SK-N-MC (cell line): ENCODE measurements at regions not wholly inside any gene's neighbourhood (a gene's known extent, or its start where the extent isn't known, plus 50 kb on each side); places are given as distances from the start of the nearest gene placed in this dataset.

Experiments used
- DNase-seq: peaks from one replicate; pipeline ENCODE4 v3.0.0-alpha.2; 2011; ENCODE audit warnings: low read depth, low spot score
- H3K27ac ChIP-seq: fragments of 200-600 bp; sonication (generic); 2 replicates; pipeline ENCODE4 v1.5.1; 2016; ENCODE audit warnings: mixed run types
- H3K36me3 ChIP-seq: fragments of 200-600 bp; sonication (generic); 2 replicates; pipeline ENCODE4 v1.6.1; 2017; ENCODE audit warnings: antibody characterized with exemption, low read length, mixed read lengths; ENCODE audit not compliant: insufficient read depth
- H3K4me3 ChIP-seq: fragments of 200-600 bp; sonication (generic); 2 replicates; pipeline ENCODE4 v1.5.1; 2016
- H3K9ac ChIP-seq: fragments of 200-600 bp; sonication (generic); 2 replicates; pipeline ENCODE4 v1.8.0; 2017; ENCODE audit warnings: mixed run types, mixed read lengths; ENCODE audit not compliant: insufficient read length
- H3K9me3 ChIP-seq: fragments of 200-600 bp; sonication (generic); 2 replicates; pipeline ENCODE4 v1.6.1; 2017; ENCODE audit warnings: low read depth, mild to moderate bottlenecking, antibody characterized with exemption, low read length, moderate library complexity, mixed read lengths
- EZH2 ChIP-seq: fragments of 200-600 bp; sonication (generic); IDR thresholded peaks from one replicate; pipeline ENCODE4 v1.6.1; 2017; ENCODE audit warnings: antibody characterized with exemption
- FOXP2 ChIP-seq: optimal IDR thresholded peaks from 2 replicates; pipeline ENCODE3; 2011; ENCODE audit warnings: mild to moderate bottlenecking, moderate library complexity; ENCODE audit not compliant: insufficient read depth; ENCODE audit errors: extremely low read length, control extremely low read depth
- POLR2AphosphoS5 ChIP-seq: IDR thresholded peaks from 2 replicates; pipeline ENCODE4 v1.6.1; 2012; ENCODE audit warnings: mild to moderate bottlenecking, low read depth, low read length, borderline replicate concordance

GRCh38 chr4:1460967-1461868 lies 55.0 kb upstream of the NKX1-1 start:
- Histone ChIP-seq H3K27ac (no peak overlapping the region), H3K9me3 (no peaks in the 10 kb centered on the region), H3K4me3 (no peak overlapping the region), H3K9ac (no peak overlapping the region), H3K36me3 (no peaks in the 10 kb centered on the region)
- no peak for TF ChIP-seq EZH2
- no peak for TF ChIP-seq POLR2AphosphoS5
- TF ChIP-seq FOXP2 = no peak
- DNase-seq = no peak

GRCh38 chr4:1459722-1460511 lies 53.7 kb upstream of the NKX1-1 start:
- Histone ChIP-seq H3K9me3 (no peaks in the 10 kb centered on the region), H3K4me3 (no peak overlapping the region), H3K27ac (no peak overlapping the region), H3K9ac (no peak overlapping the region), H3K36me3 (no peaks in the 10 kb centered on the region)
- no peak for TF ChIP-seq POLR2AphosphoS5
- no peak for TF ChIP-seq FOXP2
- TF ChIP-seq EZH2 = no peak
- no peak for DNase-seq

GRCh38 chr4:1459081-1459721 lies 53.0 kb upstream of the NKX1-1 start:
- Histone ChIP-seq H3K4me3 (no peak overlapping the region), H3K9ac (no peak overlapping the region), H3K9me3 (no peaks in the 10 kb centered on the region), H3K27ac (no peak overlapping the region), H3K36me3 (no peaks in the 10 kb centered on the region)
- no peak for DNase-seq
- TF ChIP-seq EZH2 (no peak), FOXP2 (no peak), POLR2AphosphoS5 (no peak)

GRCh38 chr4:1458581-1458980 lies 52.3 kb upstream of the NKX1-1 start:
- DNase-seq = no peak
- Histone ChIP-seq H3K4me3 (no peak overlapping the region), H3K9me3 (no peaks in the 10 kb centered on the region), H3K27ac (no peak overlapping the region), H3K9ac (no peak overlapping the region), H3K36me3 (no peaks in the 10 kb centered on the region)
- TF ChIP-seq POLR2AphosphoS5 = no peak
- TF ChIP-seq EZH2 = no peak
- TF ChIP-seq FOXP2 = no peak
